Head of caudate nucleus (tissue), 42 donors: ENCODE measurements at regions not wholly inside any gene's neighbourhood (a gene's known extent, or its start where the extent isn't known, plus 50 kb on each side); places are given as distances from the start of the nearest gene placed in this dataset.
"Not testable (repeated sequence)": the region's sequence is repeated elsewhere in the genome, so short reads cannot be mapped to it uniquely, and the experiment has no call there.

ENCODE experiments used
- DNase-seq, 42 donors: peaks; one replicate each; pipeline versions ENCODE4 v3.0.0 to v3.0.0-alpha.2; 2020 to 2021; ENCODE audit warnings: mixed read lengths in 7 of 42
- intact Hi-C: fragments of 100-400 bp; cut with DNase I; formaldehyde crosslinking; loops from one replicate; pipeline ENCODE4 v1.15.0; 2022

DNA sequence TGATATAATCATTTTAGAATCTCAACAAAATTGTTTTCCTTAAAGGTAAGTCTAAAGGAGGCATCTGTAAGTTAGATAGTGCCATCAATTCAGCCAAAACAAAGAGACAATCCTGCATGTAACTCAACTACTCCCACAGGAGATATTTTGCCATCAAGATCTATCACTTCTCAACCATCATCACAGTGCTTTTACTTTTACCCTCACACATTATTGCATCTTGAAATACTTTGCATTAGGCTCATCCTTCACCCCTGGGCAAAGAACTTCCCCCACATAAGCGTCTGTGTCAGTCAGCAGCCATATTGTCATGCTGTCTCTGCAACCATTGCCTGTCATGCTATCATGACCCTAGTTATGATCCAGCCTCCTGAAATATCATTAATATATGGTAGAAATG, 54.9 kb upstream of the NLGN1 start:
- intact Hi-C loops = no loop called here
- no peak for DNase-seq

DNA sequence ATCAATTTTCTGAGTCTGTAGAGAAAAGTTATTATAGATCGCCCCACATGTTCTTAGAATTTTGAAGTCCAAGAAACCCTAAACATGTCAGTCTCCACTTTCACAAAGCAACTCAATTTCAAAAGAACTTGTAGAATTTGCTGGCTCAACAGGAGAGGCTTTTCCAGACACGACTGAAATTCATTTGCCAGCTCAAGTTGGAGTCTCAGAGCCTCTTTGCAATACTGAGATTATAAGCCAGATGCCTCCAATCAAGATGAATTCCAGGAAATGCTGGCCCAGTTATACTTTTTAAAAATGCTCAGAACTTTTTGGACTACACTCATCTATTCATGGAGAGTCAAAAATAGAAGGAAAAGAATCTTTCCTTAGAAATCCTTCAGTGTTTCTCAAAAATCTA, 56.9 kb upstream of the NLGN1 start:
- DNase-seq = no peak
- intact Hi-C loops = no loop called here

DNA sequence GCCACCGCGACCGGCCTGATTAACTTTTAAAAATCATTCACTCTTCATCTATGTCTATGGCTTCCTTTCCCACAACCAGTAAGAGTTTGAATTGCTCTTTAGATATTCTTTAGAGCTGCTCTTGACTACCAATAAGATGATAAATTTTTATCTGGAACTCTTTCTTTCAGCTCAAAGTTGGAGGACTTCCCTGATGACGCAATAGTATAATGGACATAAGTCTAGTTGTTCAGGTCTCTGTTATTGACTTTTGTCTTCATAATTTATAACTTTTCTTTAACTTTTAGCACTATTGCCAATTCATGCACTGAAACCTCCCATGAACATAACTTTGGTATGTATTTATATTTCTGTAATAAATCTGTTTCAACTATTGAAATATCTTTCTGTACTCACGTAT, 61.3 kb upstream of the NLGN1 start:
- DNase-seq = no peak
- intact Hi-C loops = no loop called here

DNA sequence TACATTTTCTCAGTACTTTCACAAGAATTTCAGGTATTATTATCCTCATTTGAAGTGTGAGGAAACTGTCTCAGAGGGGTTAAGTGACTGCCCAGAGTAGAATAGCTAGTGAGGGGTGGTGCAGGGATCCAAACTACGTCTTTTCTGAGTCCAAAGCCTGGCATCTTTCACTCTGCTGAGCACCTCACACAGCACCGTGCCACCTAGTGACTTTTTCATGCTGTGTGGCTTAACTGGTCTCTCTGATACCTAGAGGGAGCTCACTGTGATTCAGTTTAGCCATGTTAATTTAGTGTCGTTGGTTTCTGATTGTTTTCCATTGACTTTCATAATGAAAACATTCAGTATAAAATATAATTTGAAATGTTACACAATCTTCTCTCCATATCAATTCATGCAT, 91.4 kb upstream of the NLGN1 start:
- DNase-seq = no peak
- intact Hi-C loops = no loop called here

DNA sequence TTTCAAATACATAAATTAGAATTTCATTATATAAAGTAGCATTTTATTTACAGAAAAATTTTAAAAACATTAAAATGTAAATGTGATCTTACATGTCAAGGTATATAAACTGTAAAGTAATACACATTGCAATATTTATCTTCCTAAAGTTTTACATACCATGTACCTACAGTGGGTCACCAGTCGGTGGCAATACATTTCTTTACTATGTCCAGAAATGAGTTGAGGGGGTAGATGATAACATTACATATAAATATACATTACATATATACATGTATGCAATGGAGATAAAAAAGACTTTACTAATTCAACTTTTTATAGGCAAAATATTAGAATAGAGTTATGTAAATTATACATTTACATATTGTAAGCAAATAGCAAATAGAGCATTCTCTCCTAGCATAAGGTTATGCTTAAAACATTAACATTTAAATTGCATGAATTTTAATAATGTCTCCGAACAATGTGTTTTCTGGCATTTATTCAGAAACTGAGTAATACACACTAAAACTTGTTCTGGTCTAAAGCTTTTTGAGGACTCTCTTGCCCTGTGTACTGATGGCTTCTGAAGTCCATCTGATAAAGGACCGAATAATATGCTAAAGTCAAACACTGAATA, 93.3 kb upstream of the NLGN1 start:
- intact Hi-C loops = no loop called here
- DNase-seq = no peak

DNA sequence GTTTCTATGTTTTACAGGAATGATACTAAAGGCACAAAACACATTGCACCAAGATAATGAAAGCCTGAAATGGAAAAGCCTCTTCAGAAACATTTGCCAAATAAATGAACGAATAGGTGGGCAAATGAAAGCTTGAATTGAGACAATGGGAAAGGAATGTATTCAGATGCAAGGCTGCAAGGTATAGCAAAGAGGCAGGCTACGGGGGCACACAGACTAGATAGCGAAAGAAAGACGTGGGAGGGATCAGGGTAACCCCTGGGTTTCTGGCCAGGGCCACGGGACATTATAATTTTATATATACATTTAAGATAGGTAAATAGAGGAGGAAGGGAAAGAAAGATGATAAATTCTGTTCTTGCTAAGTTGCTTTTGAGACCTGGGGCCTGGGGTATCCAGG, 95.9 kb upstream of the NLGN1 start:
- intact Hi-C loops = no loop called here
- no peak for DNase-seq

DNA sequence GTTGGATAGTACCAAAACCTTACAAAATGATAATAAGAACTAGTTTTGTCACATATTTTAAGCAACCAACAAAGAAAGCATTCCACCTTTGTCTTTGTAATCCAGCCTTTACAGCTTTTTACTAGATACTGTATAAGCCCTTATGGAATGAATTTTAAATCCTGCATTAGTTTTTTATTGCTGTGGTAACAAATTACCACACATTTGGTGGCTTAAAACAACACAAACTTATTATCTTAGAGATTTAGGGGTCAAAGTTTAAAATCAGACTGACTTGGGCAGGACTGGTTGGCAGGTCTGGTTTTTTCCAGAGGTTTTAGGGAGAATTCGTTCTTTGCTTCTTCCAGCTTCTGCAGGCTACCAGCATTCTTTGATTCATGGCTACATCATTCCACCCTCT, 108.5 kb upstream of the NLGN1 start:
- no peak for DNase-seq
- intact Hi-C loops = no loop called here

DNA sequence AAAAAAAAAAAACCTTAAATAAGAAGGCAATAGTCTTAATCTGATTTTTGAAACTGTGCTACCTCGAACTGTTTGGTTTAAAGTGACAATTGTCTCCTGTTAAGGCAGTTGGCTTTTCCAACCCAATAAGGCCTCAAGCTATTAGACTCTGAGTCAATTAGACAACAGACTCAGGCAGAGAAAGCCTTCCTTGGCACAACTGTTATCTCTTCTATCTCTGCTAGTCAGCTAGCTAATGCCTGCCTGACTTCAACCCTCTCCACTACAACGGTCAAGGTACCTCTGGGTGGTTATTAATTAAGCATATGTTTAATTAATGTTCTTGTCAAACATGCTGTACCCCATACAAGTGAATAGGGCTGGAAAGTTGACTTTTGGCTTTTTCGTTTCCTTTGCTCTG, 110.2 kb upstream of the NLGN1 start:
- intact Hi-C loops = no loop called here
- no peak for DNase-seq

DNA sequence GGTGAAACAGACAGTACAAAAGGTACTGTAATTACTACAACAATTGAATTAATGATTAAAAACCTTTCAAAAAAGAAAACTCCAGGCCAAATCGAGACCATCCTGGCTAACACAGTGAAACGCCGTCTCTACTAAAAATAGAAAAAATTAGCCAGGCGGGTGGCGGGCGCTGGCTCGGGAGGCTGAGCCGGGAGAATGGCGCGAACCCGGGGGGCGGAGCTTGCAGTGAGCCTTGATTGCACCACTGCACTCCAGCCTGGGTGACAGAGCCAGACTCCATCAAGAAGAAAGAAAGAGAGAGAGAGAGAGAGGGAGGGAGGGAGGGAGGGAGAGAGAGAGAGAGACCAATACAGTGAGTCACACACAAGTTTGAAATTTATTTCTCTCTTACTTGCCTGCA, 111.0 kb upstream of the NLGN1 start:
- DNase-seq, intact Hi-C loops: not testable (repeated sequence)

DNA sequence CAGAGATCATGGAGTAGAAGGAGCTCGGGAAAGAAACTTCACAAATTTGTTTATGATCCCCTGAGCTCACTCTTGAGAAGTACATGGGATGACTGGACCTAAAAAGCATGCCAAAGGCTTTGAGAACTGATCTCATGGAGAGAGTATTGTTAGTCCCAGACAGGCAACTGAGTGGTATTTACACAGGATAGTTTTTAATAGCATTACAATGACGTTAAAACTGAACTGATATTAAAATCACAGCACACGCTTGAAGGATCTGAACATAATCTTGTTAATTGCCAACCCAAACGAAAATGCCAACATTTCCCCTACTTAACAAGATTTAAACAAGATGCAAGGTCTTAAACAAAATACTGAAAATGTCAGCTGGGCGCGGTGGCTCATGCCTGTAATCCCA, 113.2 kb upstream of the NLGN1 start:
- intact Hi-C loops = no loop called here
- no peak for DNase-seq

DNA sequence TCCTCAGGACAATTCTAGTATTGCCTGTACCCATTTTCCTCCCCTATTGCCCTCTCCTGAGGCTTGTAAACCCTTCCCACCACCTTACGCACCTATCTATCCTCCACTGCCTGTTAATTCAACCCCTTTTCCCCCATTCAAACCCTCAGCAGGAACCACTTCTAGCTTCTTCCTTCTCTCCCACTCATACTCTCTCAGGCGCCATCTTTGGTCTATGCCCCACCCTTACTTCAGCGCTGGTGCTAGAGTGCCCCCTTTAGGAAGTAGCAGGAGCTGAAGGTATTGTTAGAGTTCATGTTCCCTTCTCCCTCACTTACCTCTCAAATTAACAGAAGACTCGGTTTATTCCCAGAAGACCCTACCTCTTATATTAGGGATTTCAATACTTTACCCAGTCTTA, 121.8 kb upstream of the NLGN1 start:
- DNase-seq = no peak
- intact Hi-C loops = no loop called here

DNA sequence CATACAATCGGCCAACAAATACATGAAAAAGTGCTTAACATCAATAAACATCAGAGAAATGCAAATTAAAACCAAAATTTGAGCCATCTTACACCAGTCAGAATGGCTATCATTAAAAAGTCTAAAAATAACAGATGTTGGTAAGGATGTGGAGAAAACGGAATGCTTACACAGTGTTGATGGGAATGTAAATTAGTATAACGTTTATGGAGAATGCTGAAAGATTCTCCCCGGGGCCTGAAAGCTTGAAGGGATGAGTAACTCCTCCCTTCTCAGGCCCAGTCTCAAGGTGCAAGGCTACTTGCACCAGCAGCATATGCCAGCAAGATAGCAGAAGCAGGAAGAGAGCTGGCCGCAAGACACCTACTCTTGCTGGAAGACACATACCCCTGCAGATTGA, 123.7 kb upstream of the NLGN1 start:
- intact Hi-C loops = no loop called here

DNA sequence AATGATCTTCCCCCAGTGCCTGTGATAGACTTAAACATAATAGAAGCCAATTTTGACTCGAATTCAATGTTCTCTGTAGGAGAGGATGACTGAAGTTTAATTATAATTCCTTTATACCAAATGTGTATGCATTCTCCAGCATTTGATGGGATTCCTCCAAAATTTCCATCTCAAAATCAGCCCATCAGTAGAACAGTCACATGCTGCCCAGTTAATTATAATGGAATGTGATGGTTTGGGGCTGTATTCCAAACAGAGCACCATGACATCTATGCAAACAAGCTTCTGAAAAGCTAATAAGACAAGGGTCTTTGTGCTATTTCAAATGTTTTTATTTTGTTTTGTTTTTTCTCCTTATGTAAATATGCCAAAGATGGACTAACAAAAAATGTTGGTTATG, 127.7 kb upstream of the SPATA16 start:
- intact Hi-C loops = no loop called here
- peak in 2 of 42 donors; percentile 7 to 19 for DNase-seq

More for the DNA sequence above, 123.7 kb upstream of the NLGN1 start:
- DNase-seq = no peak

DNA sequence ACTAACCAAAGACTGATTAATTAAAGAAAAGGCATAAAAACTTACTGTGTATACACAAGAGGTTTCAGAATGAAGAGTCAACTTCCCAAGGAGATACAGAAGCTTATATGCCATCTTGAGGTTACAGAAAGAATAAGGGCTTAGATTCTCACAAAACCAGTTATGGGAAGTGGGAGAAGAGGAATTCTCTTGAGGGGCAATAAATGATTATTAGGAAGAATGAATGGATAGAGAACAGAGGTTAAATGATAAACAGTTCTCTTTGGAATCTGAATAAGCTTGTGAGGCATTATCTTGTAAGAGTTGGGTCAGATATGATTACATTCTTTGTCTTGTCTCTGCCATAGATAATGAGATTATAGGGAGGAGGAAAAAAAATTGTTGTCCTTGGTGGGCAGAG, 126.7 kb upstream of the SPATA16 start:
- intact Hi-C loops = no loop called here
- DNase-seq = no peak

DNA sequence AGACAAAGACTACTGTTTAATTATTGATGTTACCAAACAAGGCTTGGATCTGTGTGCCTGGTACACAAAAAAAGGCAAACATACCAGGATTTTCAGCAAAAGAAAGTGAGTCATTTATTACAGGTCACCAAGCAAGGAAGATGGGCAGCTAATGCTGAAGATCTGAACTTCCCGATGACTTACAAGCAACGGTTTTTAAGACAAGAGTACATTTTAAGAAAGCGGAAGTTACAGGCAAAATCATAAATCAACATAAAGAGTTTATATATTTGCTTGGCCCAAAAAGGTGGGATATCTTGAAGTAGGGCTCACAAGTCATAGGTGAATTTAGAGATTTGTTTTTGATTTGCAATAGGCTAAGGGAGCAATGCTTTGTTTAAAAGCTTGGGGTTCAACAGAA, 125.4 kb upstream of the SPATA16 start:
- no peak for DNase-seq
- intact Hi-C loops = no loop called here

DNA sequence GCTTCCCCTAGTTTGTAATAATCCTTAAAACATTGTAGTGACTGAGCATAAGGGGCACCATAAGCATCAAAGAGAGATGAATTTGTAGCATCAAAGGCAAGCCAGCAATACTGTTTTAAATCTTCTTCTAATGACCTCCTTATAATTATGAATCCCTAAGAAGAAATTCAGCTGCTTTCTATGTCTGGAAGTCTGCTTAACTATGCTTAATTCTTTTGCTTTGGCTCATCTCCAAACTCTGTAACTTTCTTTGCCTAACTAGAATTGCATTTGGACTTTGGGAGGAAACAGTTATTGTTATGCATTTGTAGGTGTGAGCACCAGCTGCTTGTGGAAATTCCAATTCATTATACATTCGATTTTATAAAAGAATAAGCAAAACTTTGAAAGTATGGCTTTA, 117.7 kb upstream of the SPATA16 start:
- intact Hi-C loops = no loop called here
- no peak for DNase-seq

DNA sequence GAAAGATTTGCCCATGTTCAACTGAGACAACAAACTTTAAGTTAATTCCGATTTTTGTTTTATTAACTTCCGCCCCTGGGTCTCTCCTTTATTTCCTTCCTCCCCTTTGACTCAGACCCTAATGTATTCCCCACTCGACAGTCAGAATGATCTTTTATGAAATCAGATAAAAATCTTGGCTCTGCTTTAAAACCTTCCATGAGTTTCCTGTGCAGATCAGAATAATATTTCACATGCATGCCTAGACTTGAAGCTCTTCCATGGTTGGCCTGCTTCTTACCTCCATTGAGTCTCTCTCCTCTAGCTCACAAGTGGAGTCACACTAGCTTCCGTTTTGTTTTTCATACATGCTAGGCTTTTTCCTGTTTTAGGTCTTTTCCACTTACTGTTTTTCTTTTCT, 116.8 kb upstream of the SPATA16 start:
- no peak for DNase-seq
- intact Hi-C loops = no loop called here

DNA sequence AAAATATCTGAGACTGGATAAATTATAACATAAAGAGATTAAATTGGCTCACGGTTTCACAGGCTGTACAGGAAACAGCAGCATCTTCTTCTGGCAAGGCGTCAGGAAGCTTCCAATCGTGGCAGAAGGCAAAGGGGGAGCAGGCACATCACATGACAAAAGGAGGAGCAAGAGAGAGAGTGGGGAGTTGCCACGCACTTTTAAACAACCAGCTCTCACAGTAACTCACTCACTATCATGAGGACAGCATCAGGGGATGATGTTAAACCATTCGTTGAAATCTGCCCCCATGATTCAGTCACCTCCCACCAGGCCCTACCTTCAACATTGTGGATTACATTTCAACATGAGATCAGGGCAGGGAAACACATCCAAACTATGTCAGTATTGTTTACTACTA, 114.5 kb upstream of the SPATA16 start:
- intact Hi-C loops = no loop called here
- DNase-seq = no peak

DNA sequence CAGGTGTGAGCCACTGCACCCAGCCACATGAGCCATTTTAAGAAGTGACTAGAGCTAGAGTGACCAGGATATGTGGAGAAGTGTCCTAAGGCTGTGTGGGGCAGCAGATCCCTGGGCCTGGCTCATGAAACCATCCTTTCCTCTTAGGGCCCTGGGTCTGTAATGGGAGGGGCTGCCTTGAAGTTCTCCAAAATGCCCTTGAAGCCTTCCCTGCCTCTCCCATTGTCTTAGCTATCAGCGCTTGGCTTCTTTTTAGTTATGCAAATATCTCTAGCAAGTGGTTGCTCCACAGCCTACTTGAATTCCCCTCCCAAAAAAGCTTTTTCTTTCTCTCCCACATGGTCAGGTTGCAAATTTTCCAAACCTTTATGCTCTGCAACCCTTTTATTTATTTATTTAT, 112.4 kb upstream of the SPATA16 start:
- no peak for DNase-seq
- intact Hi-C loops = no loop called here

DNA sequence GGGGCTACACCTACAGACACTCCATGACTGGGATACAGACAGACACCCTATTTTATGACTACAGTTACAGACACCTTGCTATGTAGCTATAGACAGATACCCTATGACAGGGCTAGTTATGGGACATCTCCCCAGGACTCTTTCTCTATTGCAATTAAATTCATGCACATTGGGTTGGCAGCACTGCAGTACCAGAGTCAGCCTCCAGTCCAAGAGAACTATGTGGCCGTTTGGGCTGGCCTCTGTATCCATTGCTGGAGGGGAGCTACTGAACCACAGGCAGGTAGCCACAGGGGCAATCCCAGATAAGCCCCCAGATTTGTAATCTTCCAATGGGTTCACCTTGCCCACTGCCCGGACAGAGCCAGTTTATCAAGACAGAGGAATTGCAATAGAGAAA, 108.4 kb upstream of the SPATA16 start:
- intact Hi-C loops = no loop called here
- DNase-seq = no peak

DNA sequence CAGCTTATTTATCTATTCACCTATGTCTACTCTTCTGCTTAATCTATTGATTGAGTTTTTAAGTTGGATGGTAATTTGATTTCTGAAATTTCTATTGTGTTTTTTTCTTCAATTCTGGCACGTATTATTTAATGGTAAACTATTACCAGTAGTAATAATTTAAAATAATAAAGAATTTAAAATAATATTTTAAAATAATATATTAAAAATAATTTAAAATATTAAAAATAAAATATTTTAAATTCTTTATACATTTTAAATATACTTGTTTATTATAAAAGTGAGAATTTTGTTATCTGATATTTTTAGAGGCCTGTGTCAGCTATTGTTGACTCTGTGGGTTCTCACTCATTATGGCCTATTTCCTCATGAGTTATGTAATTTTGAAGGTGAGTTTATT, 100.7 kb upstream of the SPATA16 start:
- intact Hi-C loops = no loop called here
- DNase-seq = no peak

DNA sequence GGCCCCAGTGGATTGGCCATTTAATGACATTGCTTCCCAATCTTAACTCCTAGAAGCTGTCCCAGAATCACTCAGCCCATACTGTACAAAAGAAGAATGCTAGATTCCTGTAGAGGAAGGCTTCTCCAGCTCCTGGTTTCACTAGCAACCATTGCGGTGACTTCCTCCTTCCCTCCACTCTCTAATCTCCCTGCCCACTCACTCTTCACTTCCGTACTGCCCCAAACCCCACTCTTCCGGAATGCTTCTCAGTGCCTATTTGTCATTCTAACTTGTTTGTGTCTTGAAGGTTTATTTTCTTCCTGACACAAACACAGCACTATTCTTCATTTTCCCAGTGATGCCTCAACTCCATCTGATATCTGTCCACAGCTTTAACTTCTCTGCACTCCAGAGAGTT, 97.1 kb upstream of the SPATA16 start:
- intact Hi-C loops = no loop called here
- no peak for DNase-seq
